ENCODE measurements at regions not wholly inside any gene's neighbourhood (a gene's known extent, or its start where the extent isn't known, plus 50 kb on each side); places are given as distances from the start of the nearest gene placed in this dataset.

GRCh38 chr15:87193481-87193880, 1063.1 kb downstream of the NTRK3 start:
- Histone ChIP-seq H3K9ac (ENCODE audit: insufficient read length) (no peak overlapping the region), H3K9me3 (ENCODE audit: low read depth, low read length) (no peaks in the 10 kb centered on the region), H3K4me3 (no peak overlapping the region), H3K36me3 (ENCODE audit: insufficient read depth, low read length) (no peaks in the 10 kb centered on the region), H3K27ac (no peak overlapping the region)
- TF ChIP-seq EZH2 (IDR thresholded peaks at IDR 0.05) (no peak), POLR2AphosphoS5 (IDR thresholded peaks at IDR 0.05; ENCODE audit: borderline replicate concordance, low read depth, low read length) (no peak), FOXP2 (optimal IDR thresholded peaks at IDR 0.05; ENCODE audit: control extremely low read depth, extremely low read length, insufficient read depth) (no peak)
- DNase-seq (ENCODE audit: low read depth, low spot score) = no peak

- no peaks in the 10 kb centered on the region for H3K9me3 ChIP-seq (ENCODE audit: low read depth, low read length)
- no peaks in the 10 kb centered on the region for H3K36me3 ChIP-seq (ENCODE audit: insufficient read depth, low read length)
- no peak overlapping the region for H3K4me3 ChIP-seq
- TF ChIP-seq POLR2AphosphoS5 (IDR thresholded peaks at IDR 0.05; ENCODE audit: borderline replicate concordance, low read depth, low read length) (no peak), FOXP2 (optimal IDR thresholded peaks at IDR 0.05; ENCODE audit: control extremely low read depth, extremely low read length, insufficient read depth) (no peak), EZH2 (IDR thresholded peaks at IDR 0.05) (no peak)
- H3K27ac ChIP-seq = no peak overlapping the region
- no peak for DNase-seq (ENCODE audit: low read depth, low spot score)
- H3K9ac ChIP-seq (ENCODE audit: insufficient read length) = no peak overlapping the region
Measured at GRCh38 chr15:87167706-87168105, 1088.0 kb downstream of the AGBL1 start.

GRCh38 chr15:87167055-87167454, 1087.4 kb downstream of the AGBL1 start:
- no peaks in the 10 kb centered on the region for H3K9me3 ChIP-seq (ENCODE audit: low read depth, low read length)
- no peak overlapping the region for H3K4me3 ChIP-seq
- DNase-seq (ENCODE audit: low read depth, low spot score) = no peak
- no peak overlapping the region for H3K9ac ChIP-seq (ENCODE audit: insufficient read length)
- no peak for TF ChIP-seq EZH2 (IDR thresholded peaks at IDR 0.05)
- H3K36me3 ChIP-seq (ENCODE audit: insufficient read depth, low read length) = no peaks in the 10 kb centered on the region
- H3K27ac ChIP-seq = no peak overlapping the region

- H3K9me3 ChIP-seq (ENCODE audit: low read depth, low read length) = no peaks in the 10 kb centered on the region
- H3K36me3 ChIP-seq (ENCODE audit: insufficient read depth, low read length) = no peaks in the 10 kb centered on the region
- DNase-seq (ENCODE audit: low read depth, low spot score) = no peak
- no peak overlapping the region for H3K9ac ChIP-seq (ENCODE audit: insufficient read length)
- H3K27ac ChIP-seq = no peak overlapping the region
- no peak overlapping the region for H3K4me3 ChIP-seq
- TF ChIP-seq POLR2AphosphoS5 (IDR thresholded peaks at IDR 0.05; ENCODE audit: borderline replicate concordance, low read depth, low read length) = no peak
- TF ChIP-seq EZH2 (IDR thresholded peaks at IDR 0.05) = no peak
- TF ChIP-seq FOXP2 (optimal IDR thresholded peaks at IDR 0.05; ENCODE audit: control extremely low read depth, extremely low read length, insufficient read depth) = no peak
Measured at GRCh38 chr15:87155771-87156170, 1076.1 kb downstream of the AGBL1 start.

GRCh38 chr15:87154761-87155160, 1075.1 kb downstream of the AGBL1 start:
- no peaks in the 10 kb centered on the region for H3K9me3 ChIP-seq (ENCODE audit: low read depth, low read length)
- H3K27ac ChIP-seq = no peak overlapping the region
- no peak overlapping the region for H3K9ac ChIP-seq (ENCODE audit: insufficient read length)
- no peak overlapping the region for H3K4me3 ChIP-seq
- DNase-seq (ENCODE audit: low read depth, low spot score) = no peak
- no peaks in the 10 kb centered on the region for H3K36me3 ChIP-seq (ENCODE audit: insufficient read depth, low read length)
- TF ChIP-seq EZH2 (IDR thresholded peaks at IDR 0.05) (no peak), POLR2AphosphoS5 (IDR thresholded peaks at IDR 0.05; ENCODE audit: borderline replicate concordance, low read depth, low read length) (no peak), FOXP2 (optimal IDR thresholded peaks at IDR 0.05; ENCODE audit: control extremely low read depth, extremely low read length, insufficient read depth) (no peak)

GRCh38 chr15:87151202-87151748, 1071.6 kb downstream of the AGBL1 start:
- H3K9me3 ChIP-seq (ENCODE audit: low read depth, low read length) = no peaks in the 10 kb centered on the region
- TF ChIP-seq EZH2 (IDR thresholded peaks at IDR 0.05) (no peak), POLR2AphosphoS5 (IDR thresholded peaks at IDR 0.05; ENCODE audit: borderline replicate concordance, low read depth, low read length) (no peak), FOXP2 (optimal IDR thresholded peaks at IDR 0.05; ENCODE audit: control extremely low read depth, extremely low read length, insufficient read depth) (no peak)

GRCh38 chr15:87145696-87146095, 1066.0 kb downstream of the AGBL1 start:
- H3K36me3 ChIP-seq (ENCODE audit: insufficient read depth, low read length) = no peaks in the 10 kb centered on the region
- no peak overlapping the region for H3K27ac ChIP-seq
- H3K4me3 ChIP-seq = no peak overlapping the region
- DNase-seq (ENCODE audit: low read depth, low spot score) = no peak
- TF ChIP-seq POLR2AphosphoS5 (IDR thresholded peaks at IDR 0.05; ENCODE audit: borderline replicate concordance, low read depth, low read length) = no peak
- no peak for TF ChIP-seq FOXP2 (optimal IDR thresholded peaks at IDR 0.05; ENCODE audit: control extremely low read depth, extremely low read length, insufficient read depth)
- no peak for TF ChIP-seq EZH2 (IDR thresholded peaks at IDR 0.05)
- H3K9ac ChIP-seq (ENCODE audit: insufficient read length) = no peak overlapping the region
- H3K9me3 ChIP-seq (ENCODE audit: low read depth, low read length) = no peaks in the 10 kb centered on the region

More at GRCh38 chr15:87151202-87151748, 1071.6 kb downstream of the AGBL1 start:
- Histone ChIP-seq H3K9ac (ENCODE audit: insufficient read length) (no peak overlapping the region), H3K4me3 (no peak overlapping the region), H3K36me3 (ENCODE audit: insufficient read depth, low read length) (no peaks in the 10 kb centered on the region), H3K27ac (no peak overlapping the region)
- no peak for DNase-seq (ENCODE audit: low read depth, low spot score)

DNA sequence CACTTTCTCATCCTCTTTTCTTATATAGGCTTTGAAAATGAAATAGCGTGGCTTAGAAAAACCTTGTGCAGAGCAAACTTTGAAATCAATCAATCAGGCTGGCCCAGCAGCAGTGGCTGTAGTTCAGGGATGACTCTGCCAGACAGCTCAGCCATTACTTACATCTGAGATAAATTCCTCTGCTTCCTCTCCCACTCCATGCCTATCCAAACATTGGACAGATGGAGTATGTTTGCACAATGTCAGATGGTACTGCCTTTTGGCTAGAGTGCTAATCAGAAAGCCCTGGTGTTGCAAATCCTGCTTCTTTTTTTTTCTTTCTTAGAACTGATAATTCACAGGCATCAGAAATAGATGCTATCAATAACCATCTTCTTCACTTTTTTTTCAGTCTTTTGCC, 1065.1 kb downstream of the AGBL1 start:
- no peak for DNase-seq (ENCODE audit: low read depth, low spot score)
- H3K9ac ChIP-seq (ENCODE audit: insufficient read length) = no peak overlapping the region
- H3K27ac ChIP-seq = no peak overlapping the region
- H3K36me3 ChIP-seq (ENCODE audit: insufficient read depth, low read length) = no peaks in the 10 kb centered on the region
- TF ChIP-seq EZH2 (IDR thresholded peaks at IDR 0.05) = no peak
- no peak for TF ChIP-seq POLR2AphosphoS5 (IDR thresholded peaks at IDR 0.05; ENCODE audit: borderline replicate concordance, low read depth, low read length)
- no peak for TF ChIP-seq FOXP2 (optimal IDR thresholded peaks at IDR 0.05; ENCODE audit: control extremely low read depth, extremely low read length, insufficient read depth)
- no peaks in the 10 kb centered on the region for H3K9me3 ChIP-seq (ENCODE audit: low read depth, low read length)
- no peak overlapping the region for H3K4me3 ChIP-seq

DNA sequence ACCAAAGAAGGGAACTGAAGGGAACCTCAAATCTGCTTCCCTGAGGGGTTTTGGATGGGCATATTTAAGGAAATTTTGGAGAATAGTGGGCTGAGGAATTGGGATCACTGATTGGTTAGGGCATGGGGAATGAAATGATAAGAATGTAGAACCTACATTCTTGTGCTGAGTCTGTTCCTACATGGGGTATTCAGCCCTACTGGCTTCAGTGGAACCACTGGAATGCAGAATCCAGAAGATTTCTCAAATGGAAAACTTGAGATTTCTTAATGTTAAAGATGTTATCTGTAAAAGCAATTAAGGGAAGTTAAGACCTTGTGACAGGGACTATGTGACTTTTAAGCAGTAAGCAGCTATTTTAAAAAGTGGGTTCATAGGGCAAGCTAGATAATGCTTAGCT, 1062.4 kb downstream of the AGBL1 start:
- Histone ChIP-seq H3K27ac (no peak overlapping the region), H3K4me3 (no peak overlapping the region), H3K9ac (ENCODE audit: insufficient read length) (no peak overlapping the region), H3K36me3 (ENCODE audit: insufficient read depth, low read length) (no peaks in the 10 kb centered on the region), H3K9me3 (ENCODE audit: low read depth, low read length) (no peaks in the 10 kb centered on the region)
- DNase-seq (ENCODE audit: low read depth, low spot score) = no peak
- TF ChIP-seq FOXP2 (optimal IDR thresholded peaks at IDR 0.05; ENCODE audit: control extremely low read depth, extremely low read length, insufficient read depth) (no peak), EZH2 (IDR thresholded peaks at IDR 0.05) (no peak), POLR2AphosphoS5 (IDR thresholded peaks at IDR 0.05; ENCODE audit: borderline replicate concordance, low read depth, low read length) (no peak)
